H9 (cell line): ENCODE measurements at regions not wholly inside any gene's neighbourhood (a gene's known extent, or its start where the extent isn't known, plus 50 kb on each side); places are given as distances from the start of the nearest gene placed in this dataset.

Experiments used
- DNase-seq: peaks from one replicate; pipeline ENCODE4 v3.0.0-alpha.2; 2017
- H2AFZ ChIP-seq: one replicate; pipeline ENCODE4 v1.6.1; 2013; ENCODE audit warnings: mild to moderate bottlenecking, low read length, control low read depth, moderate library complexity
- H2AK5ac ChIP-seq: 2 replicates; pipeline ENCODE4 v1.6.1; 2013; ENCODE audit warnings: low read length, control low read depth, mixed read lengths; ENCODE audit not compliant: insufficient read length
- H2BK120ac ChIP-seq: one replicate; pipeline ENCODE4 v1.6.1; 2013; ENCODE audit warnings: low read depth, mild to moderate bottlenecking, low read length, control low read depth, inconsistent platforms; ENCODE audit not compliant: poor library complexity, severe bottlenecking
- H2BK12ac ChIP-seq: 2 replicates; pipeline ENCODE4 v1.6.1; 2013; ENCODE audit warnings: low read length, control low read depth, mixed read lengths, low read depth; ENCODE audit not compliant: insufficient read length
- H2BK15ac ChIP-seq: 2 replicates; pipeline ENCODE4 v1.6.1; 2013; ENCODE audit warnings: low read depth, low read length, control low read depth
- H2BK20ac ChIP-seq: one replicate; pipeline ENCODE4 v1.6.1; 2013; ENCODE audit warnings: low read depth, mild to moderate bottlenecking, low read length, control low read depth, inconsistent platforms; ENCODE audit not compliant: poor library complexity, severe bottlenecking
- H2BK5ac ChIP-seq: 2 replicates; pipeline ENCODE4 v1.6.1; 2013; ENCODE audit warnings: low read length, control low read depth, mixed read lengths; ENCODE audit not compliant: insufficient read length
- H3K14ac ChIP-seq: 2 replicates; pipeline ENCODE4 v1.6.1; 2013; ENCODE audit warnings: low read length, control low read depth; ENCODE audit not compliant: insufficient read depth
- H3K18ac ChIP-seq: 2 replicates; pipeline ENCODE4 v1.6.1; 2013; ENCODE audit warnings: low read depth, mild to moderate bottlenecking, mixed read lengths, low read length, control low read depth; ENCODE audit not compliant: insufficient read length
- H3K23ac ChIP-seq: 2 replicates; pipeline ENCODE4 v1.6.1; 2013; ENCODE audit warnings: low read length, control low read depth, mixed read lengths, low read depth; ENCODE audit not compliant: insufficient read length
- H3K23me2 ChIP-seq: 2 replicates; pipeline ENCODE4 v1.6.1; 2013; ENCODE audit warnings: low read depth, mild to moderate bottlenecking, mixed read lengths, low read length, control low read depth; ENCODE audit not compliant: insufficient read length, poor library complexity, severe bottlenecking
- H3K27ac ChIP-seq: 2 replicates; pipeline ENCODE4 v1.5.1; 2013; ENCODE audit warnings: low read length, control low read depth, mixed read lengths, low read depth; ENCODE audit not compliant: insufficient read length
- H3K27me3 ChIP-seq: 2 replicates; pipeline ENCODE4 v1.6.1; 2013; ENCODE audit warnings: low read length, control low read depth, inconsistent platforms; ENCODE audit not compliant: insufficient read depth
- H3K4ac ChIP-seq: 2 replicates; pipeline ENCODE4 v1.6.1; 2013; ENCODE audit warnings: low read depth, mild to moderate bottlenecking, control low read depth, inconsistent platforms, low read length, moderate library complexity
- H3K4me1 ChIP-seq: 2 replicates; pipeline ENCODE4 v1.6.1; 2013; ENCODE audit warnings: low read length, control low read depth, inconsistent platforms; ENCODE audit not compliant: insufficient read depth
- H3K4me2 ChIP-seq: 2 replicates; pipeline ENCODE4 v1.6.1; 2013; ENCODE audit warnings: low read length, control low read depth, mixed read lengths; ENCODE audit not compliant: insufficient read length, insufficient read depth
- H3K56ac ChIP-seq: 2 replicates; pipeline ENCODE4 v1.6.1; 2013; ENCODE audit warnings: low read depth, mild to moderate bottlenecking, mixed read lengths, low read length, control low read depth; ENCODE audit not compliant: insufficient read length
- H3K79me1 ChIP-seq: 2 replicates; pipeline ENCODE4 v1.6.1; 2013; ENCODE audit warnings: low read depth, mild to moderate bottlenecking, moderate library complexity, low read length, control low read depth, inconsistent platforms; ENCODE audit not compliant: insufficient read depth, poor library complexity, severe bottlenecking
- H3K79me2 ChIP-seq: 2 replicates; pipeline ENCODE4 v1.6.1; 2013; ENCODE audit warnings: low read length, control low read depth, inconsistent platforms; ENCODE audit not compliant: insufficient read depth
- H3K9ac ChIP-seq: 2 replicates; pipeline ENCODE4 v1.6.1; 2013; ENCODE audit warnings: low read length, control low read depth, mixed read lengths; ENCODE audit not compliant: insufficient read length; ENCODE audit errors: extremely low read depth
- H3K9me3 ChIP-seq: one replicate; pipeline ENCODE4 v1.6.1; 2013; ENCODE audit warnings: low read depth, low read length, inconsistent platforms; ENCODE audit not compliant: control insufficient read depth
- H3T11ph ChIP-seq: one replicate; pipeline ENCODE4 v1.6.1; 2013; ENCODE audit warnings: mild to moderate bottlenecking, low read length, control low read depth, inconsistent platforms
- H4K20me1 ChIP-seq: one replicate; pipeline ENCODE4 v1.6.1; 2013; ENCODE audit not compliant: control insufficient read depth, insufficient read length, insufficient read depth
- H4K5ac ChIP-seq: 2 replicates; pipeline ENCODE4 v1.6.1; 2013; ENCODE audit warnings: low read depth, mild to moderate bottlenecking, mixed read lengths, low read length, control low read depth; ENCODE audit not compliant: insufficient read length
- H4K8ac ChIP-seq: replicated peaks from 2 replicates; pipeline ENCODE4 v1.6.1; 2013; ENCODE audit warnings: low read length, control low read depth, mixed read lengths, low read depth; ENCODE audit not compliant: insufficient read length
- H4K91ac ChIP-seq: 2 replicates; pipeline ENCODE4 v1.6.1; 2013; ENCODE audit warnings: low read depth, mild to moderate bottlenecking, moderate library complexity, mixed read lengths, low read length, control low read depth; ENCODE audit not compliant: insufficient read length
- H3K27ac Mint-ChIP-seq, 3 experiments: 2 replicates in 2 of 3; 3 replicates in 1 of 3; pipeline ENCODE4 v1.8.0; 2020 to 2021; ENCODE audit warnings: mixed read lengths in 3 of 3, mild to moderate bottlenecking in 1 of 3, moderate library complexity in 1 of 3
- H3K27me3 Mint-ChIP-seq: 2 replicates; pipeline ENCODE4 v1.8.0; 2021; ENCODE audit warnings: low read depth, mild to moderate bottlenecking, moderate library complexity, mixed read lengths
- H3K36me3 Mint-ChIP-seq, 3 experiments: 2 replicates in 2 of 3; 3 replicates in 1 of 3; pipeline ENCODE4 v1.8.0; 2020 to 2021; ENCODE audit warnings: low read depth in 3 of 3, mixed read lengths in 3 of 3; ENCODE audit not compliant: insufficient read depth in 1 of 3
- H3K4me1 Mint-ChIP-seq, 2 experiments: 2 replicates each; pipeline ENCODE4 v1.8.0; 2020; ENCODE audit warnings: mixed read lengths in 2 of 2
- H3K4me3 Mint-ChIP-seq, 2 experiments: 2 replicates in 1 of 2; 3 replicates in 1 of 2; pipeline ENCODE4 v1.8.0; 2020 to 2021; ENCODE audit warnings: mild to moderate bottlenecking in 2 of 2, mixed read lengths in 2 of 2, moderate library complexity in 1 of 2
- H3K9me3 Mint-ChIP-seq, 2 experiments: 2 replicates in 1 of 2; 3 replicates in 1 of 2; pipeline ENCODE4 v1.8.0; 2020; ENCODE audit warnings: mild to moderate bottlenecking in 2 of 2, mixed read lengths in 2 of 2, moderate library complexity in 1 of 2
- WGBS: extraction: QIAGEN DNeasy Blood & Tissue Kit; methylation state at CpG from one replicate; pipeline ENCODE4 v1.1.7; 2013; ENCODE audit warnings: missing lambda C conversion rate, low lambda C conversion rate, mixed read lengths; ENCODE audit not compliant: insufficient read length; ENCODE audit errors: extremely low coverage; 5-methylcytosine and 5-hydroxymethylcytosine counted together
- TF ChIP-seq, protein P1 (sequence below): fragments of 200-600 bp; sonication (generic); conservative IDR thresholded peaks from 3 replicates; pipeline ENCODE4 v1.8.0; 2021; ENCODE audit warnings: antibody characterized with exemption, mild to moderate bottlenecking

DNA sequence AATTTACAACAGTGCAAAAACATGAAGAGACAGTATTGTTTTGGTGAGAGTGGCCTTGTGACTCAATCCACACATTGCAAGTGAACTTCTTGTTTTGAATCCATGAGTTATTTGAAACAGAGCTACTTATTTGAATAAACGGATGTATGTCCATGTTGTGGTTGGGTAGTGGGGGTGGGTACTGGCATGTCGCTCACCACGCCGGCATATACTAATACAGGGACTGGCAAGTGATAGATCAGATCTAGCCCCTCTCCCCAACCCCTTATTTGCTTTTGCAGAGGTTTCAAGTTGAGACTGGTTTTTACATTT is 83.8 kb downstream of the EDEM1 start:
- H2BK120ac ChIP-seq, result no peak overlapping the region
- no peak overlapping the region for H4K8ac ChIP-seq
- no peak overlapping the region for H3K9ac ChIP-seq
- no peak overlapping the region for H2BK20ac ChIP-seq
- no peak overlapping the region for H2AFZ ChIP-seq
- H3K79me1 ChIP-seq, result no peaks in the 10 kb centered on the region
- H3K27ac Mint-ChIP-seq, result no peak overlapping the region
- H3K4me2 ChIP-seq, result no peak overlapping the region
- H2BK5ac ChIP-seq, result no peak overlapping the region
- H2BK12ac ChIP-seq, result no peak overlapping the region
- H3K4me1 ChIP-seq, result no peaks in the 10 kb centered on the region
- H2AK5ac ChIP-seq, result no peak overlapping the region
- TF ChIP-seq, protein P1, sequence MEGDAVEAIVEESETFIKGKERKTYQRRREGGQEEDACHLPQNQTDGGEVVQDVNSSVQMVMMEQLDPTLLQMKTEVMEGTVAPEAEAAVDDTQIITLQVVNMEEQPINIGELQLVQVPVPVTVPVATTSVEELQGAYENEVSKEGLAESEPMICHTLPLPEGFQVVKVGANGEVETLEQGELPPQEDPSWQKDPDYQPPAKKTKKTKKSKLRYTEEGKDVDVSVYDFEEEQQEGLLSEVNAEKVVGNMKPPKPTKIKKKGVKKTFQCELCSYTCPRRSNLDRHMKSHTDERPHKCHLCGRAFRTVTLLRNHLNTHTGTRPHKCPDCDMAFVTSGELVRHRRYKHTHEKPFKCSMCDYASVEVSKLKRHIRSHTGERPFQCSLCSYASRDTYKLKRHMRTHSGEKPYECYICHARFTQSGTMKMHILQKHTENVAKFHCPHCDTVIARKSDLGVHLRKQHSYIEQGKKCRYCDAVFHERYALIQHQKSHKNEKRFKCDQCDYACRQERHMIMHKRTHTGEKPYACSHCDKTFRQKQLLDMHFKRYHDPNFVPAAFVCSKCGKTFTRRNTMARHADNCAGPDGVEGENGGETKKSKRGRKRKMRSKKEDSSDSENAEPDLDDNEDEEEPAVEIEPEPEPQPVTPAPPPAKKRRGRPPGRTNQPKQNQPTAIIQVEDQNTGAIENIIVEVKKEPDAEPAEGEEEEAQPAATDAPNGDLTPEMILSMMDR, result no peak
- DNase-seq, result no peak
- no peak overlapping the region for H2BK15ac ChIP-seq
- H3K14ac ChIP-seq, result no peak overlapping the region
- no peak overlapping the region for H3K4me3 Mint-ChIP-seq
- no peaks in the 10 kb centered on the region for H3K27me3 Mint-ChIP-seq
- H3K23ac ChIP-seq, result no peak overlapping the region
- H3K9me3 Mint-ChIP-seq, result no peaks in the 10 kb centered on the region
- H3T11ph ChIP-seq, result no peak overlapping the region
- H3K79me2 ChIP-seq, result no peaks in the 10 kb centered on the region
- no peaks in the 10 kb centered on the region for H3K27me3 ChIP-seq
- WGBS, result no CpG with 5 or more reads among the region's 4 CpGs
- H3K23me2 ChIP-seq, result no peaks in the 10 kb centered on the region
- no peaks in the 10 kb centered on the region for H3K9me3 ChIP-seq
- no peaks in the 10 kb centered on the region for H4K20me1 ChIP-seq
- no peak overlapping the region for H3K4ac ChIP-seq
- H3K27ac ChIP-seq, result no peak overlapping the region
- H3K4me1 Mint-ChIP-seq, result no peaks in the 10 kb centered on the region
- no peak overlapping the region for H4K5ac ChIP-seq
- H3K18ac ChIP-seq, result no peak overlapping the region
- no peaks in the 10 kb centered on the region for H3K36me3 Mint-ChIP-seq
- no peak overlapping the region for H4K91ac ChIP-seq
- no peak overlapping the region for H3K56ac ChIP-seq
